NCI-H2196 treated with DMSO at 0.1 percent for 48 hours (cell line): ENCODE measurements at regions not wholly inside any gene's neighbourhood (a gene's known extent, or its start where the extent isn't known, plus 50 kb on each side); places are given as distances from the start of the nearest gene placed in this dataset.
"Not testable (repeated sequence)": the region's sequence is repeated elsewhere in the genome, so short reads cannot be mapped to it uniquely, and the experiment has no call there.

Experiments
- DNase-seq: peaks from one replicate; lab custom pipeline; 2025; ENCODE audit not compliant: unreplicated experiment; lab: John Stamatoyannopoulos, UW

GRCh38 chr17:83202002-83203000, 122.9 kb downstream of the METRNL start:
- DNase-seq: no peak

DNA sequence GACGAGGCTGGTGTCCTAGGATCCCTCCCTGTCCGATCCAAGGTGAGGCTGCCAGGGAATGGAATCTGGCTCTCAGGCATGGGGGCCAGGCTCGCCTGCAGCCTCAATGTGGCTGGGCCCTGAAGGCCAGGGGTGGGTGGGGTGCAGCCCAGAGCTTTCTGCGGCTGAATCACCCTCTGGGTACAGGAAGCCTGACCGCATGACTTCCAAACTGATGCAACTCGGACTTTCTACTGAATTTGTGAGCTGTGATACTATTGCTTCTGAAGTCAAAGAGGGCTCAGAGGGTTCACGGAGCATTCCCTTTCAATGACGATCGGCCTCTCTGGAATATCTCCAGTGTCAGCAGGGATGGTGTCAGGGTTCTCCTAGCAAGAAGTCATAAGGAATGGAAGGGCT, 123.7 kb downstream of the METRNL start:
- DNase-seq: no peak

- no peak for DNase-seq
Measured at GRCh38 chr17:83203472-83204221, 124.2 kb downstream of the METRNL start.

DNA sequence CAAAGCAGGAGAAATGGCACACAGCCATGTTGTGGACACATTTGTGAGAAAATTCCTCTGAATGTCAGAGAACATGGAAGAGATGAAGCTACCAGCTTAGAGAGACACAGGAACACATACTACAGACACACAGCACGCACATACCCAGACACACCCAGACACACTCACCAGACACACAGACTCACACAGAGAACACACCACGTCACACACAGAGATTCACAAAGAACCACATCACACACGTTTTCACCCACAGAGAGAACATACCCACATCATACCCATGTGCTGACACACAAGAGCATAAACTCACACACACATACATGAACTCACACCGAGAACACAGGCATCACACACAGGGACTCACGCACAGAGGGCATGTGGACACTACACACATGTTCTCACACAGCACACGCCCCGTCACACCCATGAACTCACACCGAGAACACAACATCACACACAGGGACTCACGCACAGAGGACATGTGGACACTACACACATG, 124.9 kb downstream of the METRNL start:
- no peak for DNase-seq

DNA sequence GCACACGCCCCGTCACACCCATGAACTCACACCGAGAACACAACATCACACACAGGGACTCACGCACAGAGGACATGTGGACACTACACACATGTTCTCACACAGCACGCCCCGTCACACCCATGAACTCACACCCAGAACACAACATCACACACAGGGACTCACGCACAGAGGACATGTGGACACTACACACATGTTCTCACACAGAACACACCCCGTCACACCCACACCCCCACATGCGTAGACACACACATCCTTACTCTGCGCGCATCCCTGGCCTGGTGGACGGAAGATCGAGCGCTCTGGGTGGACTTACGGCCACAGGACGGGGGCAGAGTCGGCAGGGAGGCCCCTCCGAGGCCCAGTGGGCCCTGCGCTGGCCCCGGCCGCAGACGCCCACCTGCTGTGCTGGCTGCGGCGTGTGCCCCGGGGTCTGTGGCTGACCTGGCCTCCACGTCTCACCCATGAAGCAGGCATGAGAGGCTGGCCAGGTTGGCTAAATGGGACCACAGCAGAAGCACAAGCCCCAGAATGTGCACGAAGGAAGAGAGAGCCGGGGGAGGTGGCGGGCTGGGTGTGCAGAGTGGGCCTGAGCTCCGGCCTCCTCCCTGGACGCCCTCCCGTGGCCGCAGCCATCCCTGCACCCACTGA, 125.5 kb downstream of the METRNL start:
- DNase-seq: not testable (repeated sequence)

DNA sequence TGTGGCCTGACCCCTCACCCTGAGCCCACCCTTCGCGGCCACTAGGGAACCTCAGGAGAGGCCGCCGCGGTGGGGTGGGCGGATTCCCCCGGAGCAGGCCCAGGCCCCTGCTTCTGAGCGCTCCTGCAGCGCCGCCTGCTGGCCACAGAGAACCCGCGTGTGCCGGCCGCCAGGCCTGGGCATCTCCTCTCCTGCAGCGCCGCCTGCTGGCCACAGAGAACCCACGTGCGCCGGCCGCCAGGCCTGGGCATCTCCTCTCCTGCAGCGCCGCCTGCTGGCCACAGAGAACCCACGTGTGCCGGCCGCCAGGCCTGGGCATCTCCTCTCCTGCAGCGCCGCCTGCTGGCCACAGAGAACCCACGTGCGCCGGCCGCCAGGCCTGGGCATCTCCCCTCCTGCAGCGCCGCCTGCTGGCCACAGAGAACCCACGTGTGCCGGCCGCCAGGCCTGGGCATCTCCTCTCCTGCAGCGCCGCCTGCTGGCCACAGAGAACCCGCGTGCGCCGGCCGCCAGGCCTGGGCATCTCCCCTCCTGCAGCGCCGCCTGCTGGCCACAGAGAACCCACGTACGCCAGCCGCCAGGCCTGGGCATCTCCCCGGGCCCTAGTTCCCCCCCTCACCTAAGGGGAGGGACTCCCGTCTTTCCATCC, 126.1 kb downstream of the METRNL start:
- not testable (repeated sequence) for DNase-seq

DNA sequence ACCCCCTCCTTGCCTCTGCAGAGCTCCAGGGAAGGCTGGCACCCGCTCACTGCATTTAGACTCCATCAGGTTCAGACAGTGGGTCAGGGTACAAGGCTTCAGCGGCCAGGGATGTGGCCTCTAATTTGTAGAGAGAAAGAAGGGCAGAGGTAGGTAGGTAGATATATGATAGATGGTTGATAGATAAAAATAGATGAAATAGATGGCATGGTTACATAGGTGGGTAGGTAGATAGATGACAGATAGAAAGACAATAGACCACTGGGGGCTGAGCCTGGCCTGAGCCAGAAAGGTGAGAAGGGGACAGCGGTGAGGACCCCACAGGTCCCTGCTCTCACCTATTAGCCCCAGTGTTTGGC, 126.6 kb downstream of the METRNL start:
- not testable (repeated sequence) for DNase-seq

DNA sequence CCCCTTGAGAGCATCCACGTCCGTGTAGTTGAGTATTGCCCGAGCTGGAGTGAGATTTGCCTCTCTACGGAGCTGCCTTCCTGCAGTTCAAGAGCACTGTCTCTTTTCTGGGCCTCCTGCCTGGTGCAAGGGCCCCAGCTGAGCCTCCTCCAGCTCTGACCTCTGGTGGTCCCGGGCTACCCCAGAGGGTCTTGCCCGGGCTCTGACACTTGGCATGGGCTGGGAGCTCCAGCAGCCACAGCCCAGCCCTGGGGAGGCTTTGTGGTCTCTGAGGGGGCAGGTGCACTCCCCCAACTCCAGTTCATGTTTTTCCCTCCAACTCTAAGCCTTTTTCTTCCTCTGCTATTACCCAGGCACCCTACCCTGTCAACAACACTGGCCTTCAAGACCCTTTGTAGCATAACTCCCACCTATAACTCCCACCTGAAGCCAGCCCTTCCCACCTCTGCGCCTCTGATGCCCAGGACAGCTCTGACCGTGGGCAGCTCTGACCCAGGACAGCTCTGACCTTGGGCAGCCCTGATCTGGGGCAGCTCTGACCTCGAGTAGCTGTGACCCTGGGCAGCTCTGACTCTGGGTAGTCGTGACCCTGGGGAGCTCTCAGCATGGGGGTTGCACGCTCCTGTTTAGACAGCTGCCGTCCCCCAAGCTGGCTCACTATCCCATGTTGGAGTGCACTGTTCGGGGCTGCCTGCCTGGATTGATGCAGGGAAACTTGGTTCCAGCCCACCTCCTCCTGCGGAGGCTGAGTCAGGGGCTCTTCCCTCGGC, 127.6 kb downstream of the METRNL start:
- not testable (repeated sequence) for DNase-seq

GRCh38 chr17:83247001-83247400, 167.6 kb downstream of the METRNL start:
- DNase-seq: not testable (repeated sequence)
